SK-MEL-5 (cell line): ENCODE measurements at regions not wholly inside any gene's neighbourhood (a gene's known extent, or its start where the extent isn't known, plus 50 kb on each side); places are given as distances from the start of the nearest gene placed in this dataset.
A peak's percentile ranks its signal among the peaks of the same experiment; 100 is the strongest.

Source experiments
- DNase-seq: peaks from one replicate; pipeline ENCODE4 v3.0.0-alpha.2; 2016; ENCODE audit warnings: low read depth, low spot score
- in situ Hi-C: cut with HindIII; loops from 2 replicates; pipeline ENCODE4 v1.10.0; 2016; ENCODE audit warnings: low sequenced_read_pairs, high pct_unique_total_duplicates, low pct_unique_long_range_greater_than_20kb

- DNase-seq = peak; percentile 89
- in situ Hi-C loops = no loop called here
Observed at GRCh38 chr6:82030761-82031503, 216.6 kb downstream of the IBTK start.

DNA sequence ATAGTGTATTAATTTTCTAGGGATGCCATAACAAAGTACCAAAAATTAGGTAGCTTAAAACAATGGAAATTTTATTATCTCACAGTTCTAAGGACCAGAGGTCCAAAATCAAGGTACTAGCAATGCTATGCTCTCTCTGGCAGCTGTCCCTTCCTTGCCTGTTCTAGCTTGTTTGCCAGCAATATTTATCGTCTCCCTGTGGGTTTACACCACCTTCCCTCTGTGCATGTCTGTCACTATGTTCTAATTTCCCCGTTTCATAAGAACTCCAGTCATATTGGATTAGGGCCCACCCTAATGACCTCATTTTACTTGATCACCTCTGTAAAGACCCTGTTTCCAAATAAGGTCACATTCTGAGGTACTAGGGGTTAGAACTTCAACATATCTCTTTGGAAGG, 217.2 kb downstream of the IBTK start:
- DNase-seq = no peak
- in situ Hi-C loops = no loop called here

- no peak for DNase-seq
- in situ Hi-C loops = no loop called here
Observed at GRCh38 chr6:82025271-82025670, 222.3 kb downstream of the IBTK start.

DNA sequence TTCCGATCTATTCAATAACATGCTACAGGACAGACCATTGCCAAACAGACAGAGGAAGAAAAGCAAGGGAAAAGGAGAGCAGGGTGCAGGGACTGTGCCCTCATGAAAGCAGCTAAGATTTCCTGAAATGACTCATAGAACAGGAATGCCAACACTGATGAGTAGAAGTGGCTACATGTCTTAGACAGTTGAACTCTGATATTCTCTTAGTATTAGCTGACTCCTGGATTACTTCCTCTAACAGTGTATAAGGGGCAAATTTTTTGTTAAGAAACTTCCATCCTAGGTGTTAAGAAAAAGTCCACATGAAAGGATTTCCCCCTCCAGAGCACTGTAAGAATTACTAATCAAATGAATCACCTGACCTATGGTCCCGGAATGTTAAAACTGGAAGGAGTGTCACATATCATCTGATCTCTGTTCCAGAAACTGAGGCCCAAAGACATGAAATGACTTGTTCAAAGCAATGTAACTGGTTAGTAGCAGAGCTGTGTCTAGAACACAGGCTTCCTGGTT, 224.9 kb downstream of the IBTK start:
- in situ Hi-C loops = no loop called here
- peak; percentile 9 for DNase-seq

GRCh38 chr6:82017773-82018172, 229.8 kb downstream of the IBTK start:
- DNase-seq = no peak
- in situ Hi-C loops = no loop called here

DNA sequence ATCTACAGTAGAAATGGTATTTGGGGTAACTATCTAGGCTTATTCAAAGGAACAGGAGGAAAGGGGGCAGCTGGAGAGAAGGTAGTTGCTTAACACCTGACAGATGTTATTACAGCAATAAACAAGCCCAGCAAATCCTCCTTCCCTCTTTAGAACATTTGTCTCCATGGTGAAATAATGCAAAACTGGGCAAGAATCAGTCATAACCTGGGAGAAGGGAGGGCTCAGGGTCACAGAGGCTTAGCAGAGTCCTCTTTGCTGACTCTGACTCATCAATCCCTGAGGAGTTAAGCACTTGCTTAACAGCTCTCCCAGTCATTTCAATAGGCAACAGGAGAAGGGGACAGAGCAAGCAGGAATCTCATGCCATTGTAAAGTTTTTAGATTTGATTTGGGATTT, 230.3 kb downstream of the IBTK start:
- peak; percentile 56 for DNase-seq
- in situ Hi-C loops = no loop called here

DNA sequence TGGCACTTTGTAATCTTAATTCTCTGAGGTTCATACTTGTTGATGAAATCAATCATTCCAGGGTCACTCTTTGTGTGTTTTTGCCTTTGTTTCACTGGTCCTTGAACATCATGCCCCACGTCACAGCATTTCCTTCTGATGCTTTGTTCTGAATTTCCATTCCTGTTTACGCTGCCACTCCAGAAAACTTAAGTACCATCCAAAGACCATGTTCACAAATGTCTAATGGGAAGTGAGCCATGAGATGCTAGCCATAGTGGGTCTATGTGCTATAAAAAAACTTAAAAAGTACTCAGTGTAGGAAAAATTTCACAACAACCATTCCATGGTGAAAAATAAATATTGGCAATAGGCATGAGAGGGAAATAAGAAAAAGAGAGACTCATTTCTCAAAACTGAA, 232.0 kb downstream of the IBTK start:
- DNase-seq = no peak
- in situ Hi-C loops = no loop called here

- in situ Hi-C loops = no loop called here
- DNase-seq = no peak
Observed at GRCh38 chr6:82015043-82015442, 232.5 kb downstream of the IBTK start.

GRCh38 chr6:82013561-82014530, 233.7 kb downstream of the IBTK start:
- DNase-seq = no peak
- in situ Hi-C loops = no loop called here

- peak; percentile 72 for DNase-seq
- in situ Hi-C loops = no loop called here
Observed at GRCh38 chr6:82006027-82006738, 241.4 kb downstream of the IBTK start.

GRCh38 chr6:82000551-82000950, 247.0 kb downstream of the IBTK start:
- in situ Hi-C loops = no loop called here
- DNase-seq = no peak

DNA sequence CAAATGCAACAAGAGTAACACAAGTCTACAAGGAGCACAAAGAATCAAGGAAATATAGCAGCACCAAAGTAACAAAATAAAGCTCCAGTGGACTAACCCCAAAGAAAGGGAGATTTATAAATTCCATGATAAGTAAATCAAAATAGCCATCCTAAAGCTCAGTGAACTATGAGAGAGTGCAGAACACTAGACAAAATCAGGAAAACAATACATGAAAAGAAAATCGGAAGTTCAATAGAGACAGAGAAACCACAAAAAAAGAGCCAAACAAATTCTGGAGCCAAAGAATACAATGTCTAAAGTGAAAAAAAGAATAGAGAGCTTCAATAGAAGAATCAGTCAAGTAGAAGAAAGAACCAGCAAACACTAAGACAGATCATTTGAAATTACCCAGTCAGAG, 247.3 kb upstream of the TENT5A start:
- in situ Hi-C loops = no loop called here
- no peak for DNase-seq

GRCh38 chr6:81999270-81999669, 246.8 kb upstream of the TENT5A start:
- no peak for DNase-seq

DNA sequence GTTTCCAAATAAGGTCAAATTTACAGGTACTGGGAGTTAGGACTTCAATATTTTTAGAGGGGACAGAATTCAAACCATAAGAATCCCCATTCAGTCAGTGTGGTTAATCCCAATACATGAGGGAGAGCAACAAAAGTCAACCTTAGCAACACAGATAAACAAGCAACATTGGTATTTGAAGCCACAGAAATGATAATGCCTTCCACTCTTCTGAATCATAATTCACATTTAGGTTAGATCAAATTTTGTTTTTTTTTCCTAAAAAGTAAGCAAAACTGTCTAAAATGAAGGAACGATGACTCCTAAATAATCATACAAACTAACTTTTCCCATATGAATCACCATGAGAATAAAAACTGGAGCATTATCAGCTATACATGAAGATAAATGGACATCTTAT, 246.0 kb upstream of the TENT5A start:
- DNase-seq = no peak
- in situ Hi-C loops = no loop called here

More at GRCh38 chr6:81999270-81999669, 246.8 kb upstream of the TENT5A start:
- in situ Hi-C loops = no loop called here

DNA sequence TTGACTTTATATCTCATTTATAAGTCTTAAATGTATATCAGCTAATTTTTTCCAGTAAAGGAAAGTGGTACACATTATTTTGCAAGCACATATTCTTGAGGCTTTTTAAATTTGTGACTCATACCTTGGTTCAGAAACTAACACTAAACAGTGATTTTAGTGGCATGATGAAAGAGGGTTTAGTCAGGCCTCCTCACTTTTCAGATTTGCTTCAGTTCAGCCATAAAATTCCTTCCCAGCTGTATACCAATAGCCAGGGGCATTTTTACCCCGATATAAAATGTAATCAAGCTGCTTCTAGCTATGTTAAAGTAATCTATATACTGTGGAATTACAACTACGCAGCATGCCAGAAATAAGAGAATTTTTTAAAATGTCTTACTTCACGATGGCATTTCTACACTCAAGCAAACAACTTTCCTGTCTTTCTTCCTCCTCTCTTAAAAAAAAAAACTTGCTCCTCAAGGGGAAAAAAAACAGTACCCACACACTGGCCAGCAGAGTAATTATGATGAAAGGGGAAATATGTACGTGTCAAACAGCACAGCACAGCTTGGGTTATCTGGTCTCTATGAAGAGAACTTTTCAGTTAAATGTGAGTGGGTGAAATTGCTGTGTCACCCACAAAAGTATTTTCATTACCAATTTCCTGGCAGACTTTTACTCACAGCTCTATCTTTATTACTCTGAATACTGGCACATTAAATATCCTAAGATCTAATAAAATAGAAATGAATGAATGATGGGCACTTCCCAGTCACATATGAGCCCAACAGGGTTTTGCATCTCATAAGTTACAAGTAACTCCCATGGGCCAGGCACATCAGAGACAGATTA, 244.8 kb upstream of the TENT5A start:
- no peak for DNase-seq
- in situ Hi-C loops = no loop called here

DNA sequence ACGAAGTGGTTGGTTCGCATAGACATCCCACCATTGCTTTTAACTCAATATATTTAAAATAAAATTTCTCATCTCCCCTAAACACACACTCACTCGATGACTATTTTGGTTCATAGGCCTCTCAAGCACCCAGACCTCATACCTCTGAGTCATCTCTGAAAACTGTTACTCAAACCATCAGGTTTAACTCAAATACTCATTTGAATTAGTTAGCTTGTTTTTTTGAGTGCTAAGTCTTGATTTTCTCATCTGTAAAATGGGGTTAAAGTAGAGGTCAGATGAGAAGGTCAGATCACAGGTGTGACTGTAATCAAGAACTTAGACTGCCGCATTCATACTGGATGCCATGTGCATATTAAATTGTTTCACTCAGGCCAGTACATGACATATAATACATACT, 243.9 kb upstream of the TENT5A start:
- in situ Hi-C loops = no loop called here

GRCh38 chr6:81995548-81996289, 243.2 kb upstream of the TENT5A start:
- DNase-seq = no peak
- in situ Hi-C loops = no loop called here

More for the DNA sequence above, 243.9 kb upstream of the TENT5A start:
- no peak for DNase-seq
